NCI-H146 (cell line): ENCODE measurements at regions not wholly inside any gene's neighbourhood (a gene's known extent, or its start where the extent isn't known, plus 50 kb on each side); places are given as distances from the start of the nearest gene placed in this dataset.
"Not testable (repeated sequence)": the region's sequence is repeated elsewhere in the genome, so short reads cannot be mapped to it uniquely, and the experiment has no call there.

Experiments used
- DNase-seq: peaks from one replicate; lab custom pipeline; 2025; lab: John Stamatoyannopoulos, UW

- DNase-seq = no peak
Measured at GRCh38 chr4:114444211-114444610, 154.4 kb upstream of the UGT8 start.

DNA sequence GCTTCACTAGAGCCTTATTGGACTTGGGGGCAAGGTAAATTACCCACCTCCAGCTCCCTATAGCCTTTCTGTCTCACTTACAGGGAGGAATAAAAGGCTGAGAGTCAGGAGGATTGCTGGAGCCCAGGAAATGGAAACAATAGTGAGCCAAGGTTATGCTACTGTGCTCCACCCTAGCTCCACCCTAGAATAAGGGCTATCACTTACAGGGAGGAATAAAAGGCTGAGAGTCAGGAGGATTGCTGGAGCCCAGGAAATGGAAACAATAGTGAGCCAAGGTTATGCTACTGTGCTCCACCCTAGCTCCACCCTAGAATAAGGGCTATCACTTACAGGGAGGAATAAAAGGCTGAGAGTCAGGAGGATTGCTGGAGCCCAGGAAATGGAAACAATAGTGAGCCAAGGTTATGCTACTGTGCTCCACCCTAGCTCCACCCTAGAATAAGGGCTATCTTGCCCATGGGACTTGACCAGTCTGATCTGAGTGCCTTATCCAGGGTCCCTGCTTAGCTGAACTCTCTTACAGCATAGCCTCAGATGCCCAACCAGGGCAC is 150.6 kb upstream of the UGT8 start:
- not testable (repeated sequence) for DNase-seq

DNA sequence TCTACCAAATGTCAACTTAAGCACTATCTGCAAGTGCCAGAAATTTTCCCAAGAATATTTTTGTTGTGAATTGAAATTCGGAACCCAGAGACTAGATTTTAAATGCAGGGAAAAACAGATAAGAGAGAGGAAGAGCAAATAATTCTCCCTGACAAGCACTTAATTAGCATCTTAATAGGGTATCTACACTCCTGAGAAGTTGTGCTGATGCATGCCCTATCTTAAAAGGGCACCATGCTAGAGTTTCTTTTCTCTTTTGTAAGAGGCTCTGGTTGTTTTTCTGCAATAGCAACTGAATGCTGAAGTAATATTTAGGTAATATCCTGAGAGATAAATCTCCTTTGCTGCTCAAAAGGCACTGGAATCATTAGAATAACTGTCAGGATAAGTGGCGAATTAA is 139.9 kb upstream of the UGT8 start:
- no peak for DNase-seq

GRCh38 chr4:114464726-114465272 is 133.8 kb upstream of the UGT8 start:
- no peak for DNase-seq

DNA sequence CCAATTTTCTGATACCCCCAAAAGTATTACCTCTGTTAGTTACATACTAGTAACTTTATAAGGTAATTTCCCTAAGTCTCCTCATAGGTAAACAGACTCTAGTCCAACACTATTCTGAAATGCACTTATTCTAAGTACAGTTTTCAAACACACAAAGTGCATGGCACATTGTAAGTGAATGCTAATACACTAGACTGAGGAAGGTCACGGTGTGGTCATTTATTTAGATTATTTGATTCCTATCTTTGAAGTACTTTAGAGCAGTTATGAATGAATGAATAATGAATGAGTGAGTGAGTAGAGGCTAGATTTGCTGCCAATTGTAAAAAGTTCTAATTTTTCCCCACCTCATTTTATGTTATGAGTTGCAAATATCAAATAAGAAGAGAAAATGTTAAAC is 132.8 kb upstream of the UGT8 start:
- DNase-seq = no peak

- no peak for DNase-seq
Measured at GRCh38 chr4:114466299-114466698, 132.3 kb upstream of the UGT8 start.

- no peak for DNase-seq
Measured at GRCh38 chr4:114472269-114473032, 126.2 kb upstream of the UGT8 start.

DNA sequence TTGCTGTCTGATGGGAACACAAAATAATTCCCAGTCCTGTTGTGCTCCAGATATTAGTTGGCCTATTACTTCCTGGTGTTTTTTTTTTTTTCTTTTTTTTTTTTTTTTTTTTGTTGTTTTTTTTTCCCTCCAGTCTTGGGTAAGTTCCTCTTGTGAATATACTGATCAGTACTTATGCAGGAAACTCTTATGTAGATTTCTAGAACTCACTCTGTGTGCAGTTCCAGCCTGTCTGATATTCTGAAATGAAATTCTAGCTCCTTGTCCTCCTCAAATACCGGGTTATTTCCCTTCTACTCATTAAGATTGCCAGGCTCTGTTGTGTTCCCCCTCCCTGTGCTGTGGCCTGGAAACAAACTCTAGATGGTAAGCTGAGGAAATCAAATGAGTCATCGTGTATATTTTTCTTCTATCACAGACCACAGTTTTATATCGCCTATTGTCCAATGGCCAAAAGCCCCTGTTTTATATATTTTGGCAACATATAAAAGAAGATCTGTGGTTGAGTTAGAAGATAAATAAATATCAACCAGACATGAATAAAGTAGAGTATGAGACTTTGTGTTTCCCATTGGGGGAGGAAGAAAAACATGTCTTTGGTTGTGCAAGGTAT is 124.3 kb upstream of the UGT8 start:
- DNase-seq = no peak

GRCh38 chr4:114476310-114476709 is 122.3 kb upstream of the UGT8 start:
- DNase-seq = no peak

DNA sequence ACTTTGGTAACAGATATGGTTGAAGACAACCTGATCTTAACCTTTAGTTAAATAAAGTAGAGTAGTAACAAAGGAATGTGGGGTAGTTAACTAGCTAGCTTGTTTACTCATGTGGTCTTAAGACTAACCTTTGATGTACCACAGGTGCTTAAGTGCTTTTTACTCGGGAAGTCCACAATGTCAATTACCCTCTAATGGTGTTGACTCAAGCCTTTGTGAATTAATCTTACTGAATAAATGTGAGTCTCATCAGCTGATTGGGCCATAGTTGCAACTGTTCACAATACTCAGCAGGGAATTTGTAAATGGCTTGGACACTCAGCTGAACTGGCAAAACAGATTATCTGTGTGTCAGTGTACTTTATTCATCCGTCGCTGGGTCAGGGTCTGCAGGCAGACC is 119.0 kb upstream of the UGT8 start:
- DNase-seq = peak; percentile 86

DNA sequence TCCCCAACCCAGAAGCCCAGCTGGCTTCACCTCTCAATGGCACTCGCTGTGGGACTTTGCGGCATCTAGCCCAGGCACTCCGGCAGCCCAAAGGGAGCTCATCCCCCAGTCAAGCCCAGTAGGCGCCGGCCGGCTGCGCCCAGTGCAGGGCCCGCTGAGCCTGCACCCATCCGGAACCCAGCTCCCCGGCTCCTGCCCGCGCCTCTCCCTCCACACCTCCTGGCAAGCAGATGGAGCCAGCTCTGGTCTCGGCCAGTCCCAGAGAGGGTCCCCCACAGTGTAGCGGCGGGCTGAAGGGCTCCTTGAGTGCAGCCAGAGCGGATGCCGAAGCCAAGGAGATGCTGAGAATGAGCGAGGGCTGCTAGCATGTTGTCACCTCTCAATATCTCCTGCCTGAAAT is 116.8 kb upstream of the UGT8 start:
- DNase-seq = no peak

DNA sequence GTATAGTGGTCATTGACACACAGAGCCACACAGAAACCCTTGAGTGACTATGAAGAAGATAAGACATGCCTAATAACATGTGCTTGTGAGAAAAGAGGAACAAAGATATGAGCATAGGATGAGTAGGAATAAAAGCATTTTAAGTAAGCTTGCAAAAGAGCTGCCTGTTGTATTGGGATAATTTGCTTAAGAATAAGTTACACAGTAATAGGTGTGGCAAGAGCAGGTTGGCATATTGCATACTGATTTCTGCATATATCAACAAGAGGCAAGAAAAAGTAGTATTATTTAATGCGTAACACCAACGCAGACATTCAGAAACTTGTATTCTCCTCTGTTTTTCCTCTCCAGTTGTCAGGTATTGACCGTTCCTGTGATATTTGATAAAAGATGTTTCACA is 111.5 kb upstream of the UGT8 start:
- DNase-seq = no peak

- DNase-seq = no peak
Measured at GRCh38 chr4:114488301-114488982, 110.2 kb upstream of the UGT8 start.

DNA sequence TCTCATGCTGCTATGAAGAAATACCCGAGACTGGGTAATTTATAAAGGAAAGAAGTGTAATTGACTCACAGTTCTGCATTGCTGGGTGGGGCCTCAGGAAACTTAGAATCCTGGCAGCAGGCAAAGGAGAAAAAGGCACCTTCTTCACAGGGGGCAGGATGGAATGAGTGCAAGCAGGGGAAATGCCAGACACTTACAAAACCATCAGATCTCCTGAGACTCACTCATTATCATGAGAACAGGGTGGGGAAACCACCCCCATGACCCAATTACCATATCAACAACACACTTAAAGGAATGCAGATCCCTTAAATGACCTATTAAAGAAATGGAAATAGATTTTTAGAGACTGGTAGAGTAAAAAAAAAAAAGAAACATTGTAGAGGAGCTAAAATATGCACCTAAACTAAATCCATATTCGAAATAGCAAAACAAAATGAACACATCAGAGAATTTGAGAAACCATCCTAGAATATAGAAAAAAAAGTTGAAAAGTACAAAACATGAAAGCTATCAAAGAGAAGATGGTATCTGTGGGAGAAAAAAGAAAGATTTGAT is 104.3 kb upstream of the UGT8 start:
- no peak for DNase-seq

DNA sequence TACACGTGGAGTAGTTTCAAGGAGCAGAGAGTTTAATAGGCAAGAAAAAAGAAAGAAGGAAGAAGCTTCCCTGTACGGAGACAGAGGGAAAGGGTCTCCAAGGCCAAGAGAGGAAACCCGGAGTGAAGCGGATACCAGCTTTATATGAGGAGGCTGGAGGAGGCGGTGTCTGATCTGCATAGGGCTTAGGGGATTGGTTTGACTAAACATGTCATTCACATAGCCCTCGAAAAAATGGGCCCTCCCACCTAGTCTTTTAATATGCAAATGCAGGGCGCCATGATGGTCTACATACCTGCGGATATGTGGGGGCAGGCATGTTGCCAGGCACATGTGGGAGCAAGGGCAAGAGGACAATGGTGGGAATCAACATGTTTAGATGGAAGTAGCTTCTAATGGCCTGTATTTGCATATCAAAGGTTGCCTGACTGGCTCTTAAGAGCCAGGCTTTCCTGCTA is 103.1 kb upstream of the UGT8 start:
- DNase-seq = no peak

DNA sequence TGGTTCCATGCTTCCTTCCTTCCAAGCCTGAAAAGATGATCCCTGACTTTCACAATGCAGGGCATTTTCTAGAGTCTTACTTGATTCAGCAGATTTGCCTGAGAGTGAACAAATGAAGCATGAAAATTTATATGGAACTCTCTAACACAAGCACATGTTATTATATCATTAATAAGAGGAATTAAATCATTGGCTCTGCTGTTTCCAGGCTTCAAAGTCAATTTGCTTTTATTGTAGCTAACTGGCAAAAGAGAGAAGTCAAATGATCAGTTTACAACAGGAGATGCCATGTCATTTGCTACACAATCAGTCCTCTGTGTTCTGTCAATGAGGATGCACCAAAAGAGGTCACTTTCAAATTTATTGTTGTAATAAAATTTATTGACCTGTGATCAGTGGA is 101.5 kb upstream of the UGT8 start:
- DNase-seq = no peak

GRCh38 chr4:114509340-114509739 is 89.3 kb upstream of the UGT8 start:
- DNase-seq = no peak

- peak; percentile 10 for DNase-seq
Measured at GRCh38 chr4:114512595-114513295, 85.9 kb upstream of the UGT8 start.

- no peak for DNase-seq
Measured at GRCh38 chr4:114519368-114519767, 79.2 kb upstream of the UGT8 start.

- no peak for DNase-seq
Measured at GRCh38 chr4:114527170-114527569, 71.4 kb upstream of the UGT8 start.

DNA sequence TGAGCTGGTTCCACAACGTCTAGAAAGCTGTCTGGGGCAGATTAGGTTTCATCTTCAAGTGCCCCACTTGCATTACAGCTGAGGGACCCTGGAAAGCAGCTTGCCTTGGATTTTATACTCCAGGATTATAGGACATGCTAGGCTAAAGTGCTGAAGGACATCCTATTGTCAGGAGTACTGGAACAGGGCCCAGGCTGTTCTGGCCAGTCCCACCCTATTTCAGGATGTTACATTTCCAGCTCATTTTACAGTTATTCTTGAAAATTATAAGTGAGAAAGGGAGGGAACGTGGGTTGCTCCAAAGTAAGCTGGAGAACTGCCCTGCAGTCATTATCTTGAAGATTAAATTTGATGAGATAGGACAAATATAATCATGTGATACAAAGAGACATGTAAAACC is 71.0 kb upstream of the UGT8 start:
- DNase-seq = no peak

GRCh38 chr4:114535725-114536124 is 62.9 kb upstream of the UGT8 start:
- DNase-seq = no peak
